HCT116 (cell line): ENCODE measurements at regions not wholly inside any gene's neighbourhood (a gene's known extent, or its start where the extent isn't known, plus 50 kb on each side); places are given as distances from the start of the nearest gene placed in this dataset.

Experiments used
- ATAC-seq: fragments of 200-7000 bp; cut with Tn5 transposase; 2 replicates; pipeline ENCODE4 v1.9.1; 2020; ENCODE audit warnings: mild to moderate bottlenecking, moderate library complexity
- BruUV-seq: library from RNA; stranded (reverse); fragments of 400-500 nt; replicated peaks from 2 replicates; lab custom pipeline; 2021; lab: Mats Ljungman, UMichigan
- CTCF ChIA-PET: fragments of 300-600 bp; sonication (Branson Sonifier 250); formaldehyde crosslinking; loops from one replicate; lab custom pipeline; 2021; ENCODE audit warnings: antibody characterized with exemption; lab: Charles Lee
- POLR2A ChIA-PET: fragments of 300-600, 350-600 bp; sonication (Branson Sonifier 250); formaldehyde crosslinking; loops from one replicate; lab custom pipeline; 2021; ENCODE audit warnings: antibody characterized with exemption; lab: Charles Lee
- RAD21 ChIA-PET, 2 experiments: fragments of 300-600 bp; sonication (Branson Sonifier 250); formaldehyde crosslinking; loops; one replicate each; lab custom pipeline; 2023; ENCODE audit warnings: low total read pairs in 2 of 2; ENCODE audit not compliant: uncharacterized antibody in 2 of 2, unreplicated experiment in 2 of 2, low non-redundant PET in 1 of 2; lab: Charles Lee
- DNase-seq: peaks from one replicate; pipeline ENCODE4 v3.0.0-alpha.2; 2010; ENCODE audit warnings: low read depth, low spot score
- H2AFZ ChIP-seq: fragments of 200-600 bp; shearing (Covaris generic), sonication (generic); 2 replicates; pipeline ENCODE4 v1.6.1; 2017; ENCODE audit warnings: low read depth, mixed run types, mixed read lengths, antibody characterized with exemption, low read length; ENCODE audit not compliant: poor library complexity, severe bottlenecking
- H3K27ac ChIP-seq: 2 replicates; pipeline ENCODE4 v1.5.1; 2012; ENCODE audit warnings: low read depth, low read length
- H3K27me3 ChIP-seq: fragments of 200-600 bp; sonication (generic); 2 replicates; pipeline ENCODE4 v1.6.1; 2016; ENCODE audit warnings: mixed run types, low read length, mixed read lengths; ENCODE audit not compliant: insufficient read depth
- H3K36me3 ChIP-seq, 2 experiments: fragments of 200-500 bp in 1 of 2; fragments of 200-600 bp in 1 of 2; sonication (Bioruptor generic) in 1 of 2; sonication (generic) in 1 of 2; 2 replicates each; pipeline versions ENCODE4 v1.5.1 to v1.6.1; 2014 to 2016; ENCODE audit warnings: low read length in 2 of 2, inconsistent platforms in 1 of 2, mixed read lengths in 1 of 2, mixed run types in 1 of 2; ENCODE audit not compliant: insufficient read depth in 2 of 2, control insufficient read depth in 1 of 2
- H3K4me1 ChIP-seq, 2 experiments: fragments of 200-600 bp in 1 of 2; sonication (generic) in 1 of 2; 2 replicates each; pipeline versions ENCODE4 v1.5.1 to v1.6.1; 2012 to 2017; ENCODE audit warnings: low read length in 2 of 2, inconsistent platforms in 1 of 2, mild to moderate bottlenecking in 1 of 2, mixed read lengths in 1 of 2, mixed run types in 1 of 2, moderate library complexity in 1 of 2; ENCODE audit not compliant: insufficient read depth in 2 of 2, control insufficient read depth in 1 of 2
- H3K4me2 ChIP-seq: fragments of 200-600 bp; sonication (generic); 2 replicates; pipeline ENCODE4 v1.6.1; 2017; ENCODE audit warnings: mixed run types, low read length, mixed read lengths
- H3K4me3 ChIP-seq, 2 experiments: fragments of 200-600 bp in 1 of 2; sonication (generic) in 1 of 2; replicated peaks in 1 of 2; 2 replicates each; pipeline ENCODE4 v1.5.1; 2011 to 2016; ENCODE audit warnings: low read length in 2 of 2, control low read depth in 1 of 2, low read depth in 1 of 2, mild to moderate bottlenecking in 1 of 2, mixed read lengths in 1 of 2, mixed run types in 1 of 2
- H3K79me2 ChIP-seq: fragments of 200-600 bp; sonication (generic); 2 replicates; pipeline ENCODE4 v1.6.1; 2017; ENCODE audit warnings: mild to moderate bottlenecking, mixed run types, low read length, moderate library complexity, mixed read lengths; ENCODE audit not compliant: insufficient read depth
- H3K9ac ChIP-seq: fragments of 200-600 bp; sonication (generic); 2 replicates; pipeline ENCODE4 v1.6.1; 2016; ENCODE audit warnings: low read length, mixed read lengths
- H3K9me2 ChIP-seq: fragments of 200-600 bp; sonication (generic), shearing (Covaris generic); 2 replicates; pipeline ENCODE4 v1.6.1; 2017; ENCODE audit warnings: mixed run types, mild to moderate bottlenecking, moderate library complexity; ENCODE audit not compliant: insufficient read depth
- H3K9me3 ChIP-seq, 2 experiments: fragments of 200-500 bp in 1 of 2; fragments of 200-600 bp in 1 of 2; sonication (Bioruptor generic) in 1 of 2; sonication (generic) in 1 of 2; 2 replicates each; pipeline ENCODE4 v1.6.1; 2014 to 2017; ENCODE audit warnings: low read length in 2 of 2, mixed read lengths in 2 of 2, inconsistent platforms in 1 of 2, low read depth in 1 of 2, mild to moderate bottlenecking in 1 of 2, mixed run types in 1 of 2, moderate library complexity in 1 of 2; ENCODE audit not compliant: control insufficient read depth in 1 of 2, insufficient read depth in 1 of 2
- H4K20me1 ChIP-seq: fragments of 200-600 bp; sonication (generic), shearing (Covaris generic); 2 replicates; pipeline ENCODE4 v1.6.1; 2017; ENCODE audit warnings: mixed run types, mild to moderate bottlenecking, moderate library complexity; ENCODE audit not compliant: insufficient read depth
- ATF3 ChIP-seq: IDR thresholded peaks from 2 replicates; pipeline ENCODE4 v1.6.1; 2012
- CEBPB ChIP-seq: IDR thresholded peaks from 2 replicates; pipeline ENCODE4 v1.6.1; 2012; ENCODE audit warnings: low read depth
- ELF1 ChIP-seq: IDR thresholded peaks from 2 replicates; pipeline ENCODE4 v1.6.1; 2012; ENCODE audit warnings: low read depth, borderline replicate concordance
- EZH2phosphoT487 ChIP-seq: fragments of 200-600 bp; IDR thresholded peaks from 2 replicates; pipeline ENCODE4 v1.6.1; 2018; ENCODE audit warnings: antibody characterized with exemption, borderline replicate concordance
- FOSL1 ChIP-seq: IDR thresholded peaks from 2 replicates; pipeline ENCODE4 v1.6.1; 2012; ENCODE audit warnings: low read depth
- JUND ChIP-seq: IDR thresholded peaks from 2 replicates; pipeline ENCODE4 v1.6.1; 2012
- POLR2A ChIP-seq: IDR thresholded peaks from 2 replicates; pipeline ENCODE4 v1.7.0; 2011; ENCODE audit warnings: borderline replicate concordance; ENCODE audit not compliant: insufficient read depth, insufficient read length; ENCODE audit errors: extremely low read depth
- SIN3A ChIP-seq: IDR thresholded peaks from 2 replicates; pipeline ENCODE4 v1.6.1; 2012; ENCODE audit warnings: low read depth
- SP1 ChIP-seq: IDR thresholded peaks from 2 replicates; pipeline ENCODE4 v1.6.1; 2012; ENCODE audit warnings: low read depth
- SRF ChIP-seq: IDR thresholded peaks from 2 replicates; pipeline ENCODE4 v1.6.1; 2012; ENCODE audit warnings: low read depth
- TCF7L2 ChIP-seq: IDR thresholded peaks from 2 replicates; pipeline ENCODE4 v1.7.0; 2011; ENCODE audit warnings: borderline replicate concordance, inconsistent platforms; ENCODE audit not compliant: insufficient read depth, insufficient read length; ENCODE audit errors: extremely low read depth
- ZBTB33 ChIP-seq: IDR thresholded peaks from 2 replicates; pipeline ENCODE4 v1.6.1; 2011; ENCODE audit warnings: mild to moderate bottlenecking, low read length, moderate library complexity; ENCODE audit not compliant: insufficient replicate concordance; ENCODE audit errors: extremely low read depth
- ZNF274 ChIP-seq: fragments of 200-500 bp; sonication (Bioruptor generic); IDR thresholded peaks from 2 replicates; pipeline ENCODE4 v1.6.1; 2014; ENCODE audit warnings: mild to moderate bottlenecking, low read depth, low read length, inconsistent platforms
- intact Hi-C: fragments of 100-400 bp; cut with micrococcal nuclease; formaldehyde crosslinking; loops from 2 replicates; pipeline ENCODE4 v1.10.0; 2022
- TF ChIP-seq, protein P1 (sequence below): IDR thresholded peaks from 2 replicates; pipeline ENCODE4 v1.6.1; 2012

DNA sequence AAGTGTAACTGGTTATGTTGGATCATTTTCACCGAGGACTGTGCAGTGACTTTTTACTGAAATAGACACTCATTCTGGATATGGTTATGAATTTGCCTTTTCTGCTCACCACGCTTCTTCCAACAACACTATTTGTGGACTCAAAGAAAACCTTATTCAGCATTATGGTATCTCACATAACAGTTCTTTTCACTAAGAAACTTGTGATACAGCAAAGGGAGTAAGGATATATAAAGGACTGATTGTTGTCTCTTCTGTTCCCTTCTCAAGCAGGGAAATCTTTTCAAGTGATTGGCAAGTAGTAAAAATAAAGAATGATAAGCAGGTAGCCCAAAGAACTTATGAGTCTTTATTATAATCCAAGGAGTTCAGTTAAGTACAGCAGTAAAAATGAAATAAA, 131.5 kb upstream of the SV2C start:
- H3K4me3 ChIP-seq, result no peak overlapping the region
- H3K9ac ChIP-seq, result no peak overlapping the region
- no peak overlapping the region for H2AFZ ChIP-seq
- H3K4me2 ChIP-seq, result no peak overlapping the region
- DNase-seq (no peak), ATAC-seq (no peak)
- no peaks in the 10 kb centered on the region for H3K9me3 ChIP-seq
- H3K36me3 ChIP-seq, result no peaks in the 10 kb centered on the region
- no peaks in the 10 kb centered on the region for H4K20me1 ChIP-seq
- ChIA-PET POLR2A (no interaction called here), RAD21 (no interaction called here), CTCF (no interaction called here)
- TF ChIP-seq TCF7L2, result no peak
- TF ChIP-seq POLR2A, result no peak
- TF ChIP-seq, protein P1, sequence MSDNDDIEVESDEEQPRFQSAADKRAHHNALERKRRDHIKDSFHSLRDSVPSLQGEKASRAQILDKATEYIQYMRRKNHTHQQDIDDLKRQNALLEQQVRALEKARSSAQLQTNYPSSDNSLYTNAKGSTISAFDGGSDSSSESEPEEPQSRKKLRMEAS, result no peak
- no peak for TF ChIP-seq ZNF274
- TF ChIP-seq SP1, result no peak
- no peak for TF ChIP-seq ELF1
- no peak for TF ChIP-seq CEBPB
- no peak for TF ChIP-seq EZH2phosphoT487
- no peak for TF ChIP-seq ZBTB33
- no peak overlapping the region for H3K27ac ChIP-seq
- intact Hi-C loops, result no loop called here
- BruUV-seq, result no TSS peak
- H3K79me2 ChIP-seq, result no peaks in the 10 kb centered on the region
- H3K27me3 ChIP-seq, result peaks cover 22% of the 10 kb centered on the region
- H3K4me1 ChIP-seq, result no peaks in the 10 kb centered on the region
- no peaks in the 10 kb centered on the region for H3K9me2 ChIP-seq

GRCh38 chr5:75951158-75951557, 132.0 kb upstream of the SV2C start:
- ChIA-PET CTCF (no interaction called here), POLR2A (no interaction called here), RAD21 (no interaction called here)
- intact Hi-C loops, result no loop called here
- BruUV-seq, result no TSS peak
- no peaks in the 10 kb centered on the region for H4K20me1 ChIP-seq
- H3K4me1 ChIP-seq, result no peaks in the 10 kb centered on the region
- H3K27ac ChIP-seq, result no peak overlapping the region
- no peak overlapping the region for H3K4me2 ChIP-seq
- ATAC-seq, result no peak
- no peak overlapping the region for H3K4me3 ChIP-seq
- no peaks in the 10 kb centered on the region for H3K9me2 ChIP-seq
- TF ChIP-seq JUND, result no peak
- TF ChIP-seq FOSL1, result no peak
- TF ChIP-seq SP1, result no peak
- no peak for TF ChIP-seq ZNF274
- TF ChIP-seq EZH2phosphoT487, result no peak
- no peak for TF ChIP-seq ATF3
- TF ChIP-seq ELF1, result no peak
- TF ChIP-seq SRF, result no peak
- no peak for TF ChIP-seq SIN3A
- TF ChIP-seq ZBTB33, result no peak
- TF ChIP-seq, protein P1, result no peak
- TF ChIP-seq CEBPB, result no peak
- H3K79me2 ChIP-seq, result no peaks in the 10 kb centered on the region
- H2AFZ ChIP-seq, result no peak overlapping the region
- H3K27me3 ChIP-seq, result peaks cover 25% of the 10 kb centered on the region
- no peaks in the 10 kb centered on the region for H3K36me3 ChIP-seq
- no peak overlapping the region for H3K9ac ChIP-seq
- no peaks in the 10 kb centered on the region for H3K9me3 ChIP-seq
- DNase-seq, result no peak
